ENCODE measurements at regions not wholly inside any gene's neighbourhood (a gene's known extent, or its start where the extent isn't known, plus 50 kb on each side); places are given as distances from the start of the nearest gene placed in this dataset.

GRCh38 chr7:88509341-88509740 is 202.6 kb upstream of the STEAP4 start:
- TF ChIP-seq POLR2A (IDR thresholded peaks at IDR 0.05) (no peak), CTCF (IDR thresholded peaks at IDR 0.05) (no peak)

Measured in esophagus squamous epithelium (tissue), 4 donors.